GM21447 (cell line): ENCODE measurements at regions not wholly inside any gene's neighbourhood (a gene's known extent, or its start where the extent isn't known, plus 50 kb on each side); places are given as distances from the start of the nearest gene placed in this dataset.
A peak's percentile ranks its signal among the peaks of the same experiment; 100 is the strongest.

Experiments
- ATAC-seq: cut with Tn5 transposase; IDR thresholded peaks from one replicate; pipeline ENCODE4 v1.9.1; 2021; ENCODE audit not compliant: unreplicated experiment

DNA sequence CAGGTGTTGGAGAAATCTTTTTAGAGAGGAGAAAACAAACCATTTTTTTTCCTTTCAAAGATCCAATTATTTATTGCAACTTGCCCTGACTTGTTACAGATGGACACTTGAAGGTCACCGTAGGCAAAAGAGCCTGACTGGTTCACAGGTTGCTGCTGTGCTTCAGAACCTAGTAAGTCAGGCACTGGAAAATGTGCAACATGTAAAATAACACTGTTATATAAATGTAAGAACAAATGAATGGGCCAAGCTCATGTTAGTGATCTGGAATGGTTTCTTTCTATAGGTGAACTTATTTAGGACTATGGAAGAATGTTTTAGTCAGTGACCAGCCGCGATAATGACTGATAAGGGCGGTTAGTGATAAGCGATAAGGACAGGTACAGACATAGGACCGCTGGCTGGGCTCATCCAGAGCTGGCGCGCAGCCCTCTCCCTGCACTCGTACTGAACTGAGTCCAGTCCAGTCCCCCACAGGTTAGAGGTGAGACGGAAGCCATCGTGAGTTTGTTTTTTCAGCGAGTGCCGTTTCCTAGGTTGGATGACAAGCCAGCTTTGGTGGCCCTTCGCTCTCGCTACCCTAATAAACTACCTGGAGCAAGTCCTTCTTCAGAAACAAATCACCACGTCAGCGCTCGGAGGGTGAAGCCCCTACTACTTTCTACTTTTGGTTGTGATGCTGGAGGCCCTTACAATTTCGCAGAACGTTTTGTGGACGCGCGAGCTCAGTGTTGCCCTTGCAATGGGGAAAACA, 94.4 kb upstream of the PRDM1 start:
- peak; percentile 35 for ATAC-seq

DNA sequence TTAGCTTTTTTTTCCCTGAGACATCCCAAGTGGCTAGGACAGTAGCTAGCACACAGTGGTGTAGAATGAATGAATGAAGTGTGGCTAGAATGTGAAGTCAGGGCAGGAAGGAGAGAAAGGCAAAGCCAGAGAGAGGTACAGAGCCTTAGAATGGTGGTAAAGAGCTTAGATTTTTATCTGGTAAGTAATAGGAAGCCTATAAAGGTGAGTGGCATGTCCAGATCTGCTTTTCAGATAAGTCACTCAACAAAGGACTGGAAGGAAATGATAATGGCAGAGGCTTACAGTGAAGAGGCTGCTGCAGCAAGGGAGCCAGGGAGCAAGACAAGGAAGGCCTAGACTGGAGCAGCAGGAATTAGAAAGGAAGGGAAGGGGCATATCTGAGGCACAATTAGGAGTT, 96.0 kb upstream of the PRDM1 start:
- no peak for ATAC-seq

DNA sequence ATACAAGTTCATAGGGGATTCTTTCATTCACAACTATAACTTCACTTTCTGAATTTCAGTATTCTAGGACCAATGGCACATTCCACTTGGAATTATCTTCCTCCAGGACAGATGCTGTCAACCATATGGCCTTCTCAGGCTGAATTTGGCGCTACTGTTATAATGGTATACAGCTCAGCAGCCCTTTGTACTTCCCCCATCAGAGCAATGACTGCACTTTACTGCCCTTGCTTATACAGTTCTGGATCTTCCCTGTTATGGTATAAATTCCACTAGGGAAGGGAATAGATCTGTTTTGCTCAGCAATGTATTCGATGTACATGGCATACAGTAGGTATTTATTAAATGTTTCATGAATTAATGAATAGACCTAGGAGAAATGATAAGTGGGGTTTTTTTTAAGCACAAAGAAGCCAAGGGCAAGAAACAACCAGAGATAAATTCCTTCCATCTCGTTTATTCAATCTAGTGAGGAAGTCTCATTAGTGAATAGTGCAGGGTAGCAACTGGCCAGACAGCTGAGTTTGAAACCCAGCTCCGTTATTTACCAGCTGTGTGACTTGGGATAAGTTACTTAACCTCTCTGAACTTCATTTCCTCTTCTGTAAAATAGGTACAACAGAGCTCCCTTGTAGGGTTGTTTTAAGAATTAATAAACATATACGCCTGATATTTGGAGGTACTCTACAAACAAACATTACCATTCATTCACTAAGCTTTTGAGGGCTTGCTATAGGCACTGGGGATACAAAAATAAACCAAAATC, 97.1 kb upstream of the PRDM1 start:
- no peak for ATAC-seq

DNA sequence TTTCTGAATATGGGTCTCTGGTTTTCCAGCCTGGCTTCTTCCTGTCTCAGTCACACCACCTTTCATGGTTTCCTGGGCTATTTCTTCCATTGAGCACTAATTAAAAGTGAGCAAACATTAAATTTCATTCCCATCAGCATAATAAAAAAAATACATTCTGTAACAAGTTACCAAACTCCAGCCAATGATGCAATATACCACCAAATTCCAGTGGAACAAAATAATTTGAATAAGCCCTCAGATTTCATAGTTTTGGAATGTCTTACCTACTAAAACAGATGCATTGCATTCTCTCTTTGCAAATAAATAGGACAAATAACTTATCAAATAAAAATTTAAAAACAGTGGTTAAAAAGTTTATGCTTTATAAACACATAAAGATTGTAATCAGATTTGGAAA, 97.8 kb upstream of the PRDM1 start:
- ATAC-seq: no peak

DNA sequence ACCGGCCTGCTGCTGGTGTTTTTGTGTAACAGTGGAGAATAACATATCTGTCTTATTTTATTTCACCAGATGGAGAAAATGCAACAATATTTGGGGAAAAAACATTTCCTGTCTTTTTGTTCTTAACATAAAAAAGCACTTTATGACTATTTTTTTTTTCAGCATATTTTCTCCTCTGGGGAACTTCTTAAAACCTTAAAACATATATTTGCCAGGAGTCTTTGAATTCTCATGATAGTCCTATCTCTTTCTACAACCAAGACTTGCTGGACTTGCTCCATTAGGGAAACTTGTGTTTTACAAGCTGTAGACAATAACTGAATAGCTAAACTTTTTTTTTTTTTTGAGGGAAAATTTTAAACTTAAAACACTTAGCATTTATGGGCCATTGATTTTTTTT, 98.6 kb upstream of the PRDM1 start:
- ATAC-seq: no peak

DNA sequence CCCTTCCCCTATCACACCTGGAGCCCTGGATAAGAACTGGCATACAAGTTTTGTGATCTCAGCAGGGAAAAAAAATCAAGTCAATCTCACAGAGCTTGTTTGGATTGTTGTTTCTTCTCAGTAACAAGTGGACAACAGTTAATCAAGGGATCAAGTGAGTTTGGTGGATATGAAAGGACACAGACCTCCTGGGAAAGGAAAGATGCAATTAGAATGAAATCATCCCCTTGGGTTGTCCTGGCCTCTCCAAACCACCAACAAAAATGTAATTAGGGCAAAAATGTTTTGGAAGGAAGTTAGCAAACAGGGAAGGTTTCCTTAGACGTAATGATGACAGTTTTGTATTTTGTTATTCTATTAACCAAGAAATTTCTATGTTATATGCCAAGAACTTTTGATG, 99.1 kb upstream of the PRDM1 start:
- no peak for ATAC-seq

DNA sequence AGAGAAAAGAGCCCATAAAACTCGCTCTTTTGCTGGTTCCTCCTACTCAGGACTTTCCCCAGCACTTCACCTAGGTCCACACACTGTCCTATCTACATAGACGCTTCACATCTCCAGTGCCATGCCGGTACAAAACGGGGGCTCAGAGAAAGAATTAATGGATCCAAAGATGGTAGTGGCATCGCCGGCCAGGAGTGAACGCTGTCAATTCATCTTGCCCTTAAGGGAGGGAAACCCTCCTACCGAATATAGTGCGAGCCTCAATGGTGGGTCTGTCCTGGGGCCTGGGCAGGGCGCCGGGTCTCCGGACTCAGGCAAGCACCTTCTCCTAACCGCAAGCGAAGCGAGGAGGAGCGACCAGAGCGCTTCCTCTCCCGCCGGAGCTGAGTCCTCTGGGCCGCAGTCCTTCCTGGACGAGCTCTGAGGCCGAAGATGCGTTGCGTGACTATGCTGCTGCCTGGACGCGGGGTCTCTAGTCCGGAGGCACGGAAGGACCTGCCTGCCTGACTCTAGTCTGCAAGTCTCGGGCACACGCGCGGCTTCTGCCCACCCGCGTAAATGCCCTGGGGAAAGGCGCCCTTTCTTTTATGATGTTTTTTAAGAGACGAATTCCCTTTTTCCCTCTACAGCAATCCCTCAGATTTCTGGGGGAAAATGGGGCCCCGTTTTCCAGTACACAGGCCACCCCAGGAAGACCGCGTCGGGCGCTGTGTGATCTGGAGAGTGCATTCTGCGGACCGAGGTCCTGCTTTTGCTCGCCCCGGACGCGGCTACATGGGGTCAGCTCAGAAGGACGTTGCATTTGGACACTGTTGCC, 100.1 kb upstream of the PRDM1 start:
- ATAC-seq: no peak

DNA sequence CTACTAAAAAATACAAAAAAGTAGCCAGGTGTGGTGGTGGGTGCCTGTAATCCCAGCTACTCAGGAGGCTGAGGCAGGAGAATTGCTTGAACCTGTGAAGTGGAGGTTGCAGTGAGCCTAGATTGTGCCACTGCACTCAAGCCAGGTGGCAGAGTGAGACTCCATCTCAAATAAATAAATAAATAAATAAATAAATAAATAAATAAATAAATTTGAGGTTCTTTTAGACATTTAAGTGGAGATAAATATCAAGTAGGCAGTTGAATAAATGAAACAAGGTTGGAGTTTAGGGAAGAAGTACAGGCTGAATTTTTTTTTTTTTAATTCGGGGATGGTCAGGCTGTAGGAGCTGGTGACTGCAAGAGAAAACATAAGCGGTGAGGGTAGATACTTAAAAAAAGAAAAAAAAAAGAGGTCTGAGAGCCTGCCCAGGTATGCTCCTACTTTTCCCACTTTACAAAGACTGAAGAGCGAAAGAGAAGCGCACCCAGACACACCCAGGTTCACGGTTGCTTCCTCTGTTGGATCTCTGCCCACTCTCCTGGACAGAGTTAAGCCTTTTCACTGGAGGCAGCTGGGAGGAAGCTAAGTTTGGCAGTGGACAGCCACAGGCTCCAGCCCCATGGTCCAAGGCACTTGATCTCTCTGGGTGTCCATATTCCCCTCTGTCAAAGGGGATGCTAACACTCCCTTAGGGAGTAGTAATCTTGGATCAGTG, 100.9 kb upstream of the PRDM1 start:
- no peak for ATAC-seq

DNA sequence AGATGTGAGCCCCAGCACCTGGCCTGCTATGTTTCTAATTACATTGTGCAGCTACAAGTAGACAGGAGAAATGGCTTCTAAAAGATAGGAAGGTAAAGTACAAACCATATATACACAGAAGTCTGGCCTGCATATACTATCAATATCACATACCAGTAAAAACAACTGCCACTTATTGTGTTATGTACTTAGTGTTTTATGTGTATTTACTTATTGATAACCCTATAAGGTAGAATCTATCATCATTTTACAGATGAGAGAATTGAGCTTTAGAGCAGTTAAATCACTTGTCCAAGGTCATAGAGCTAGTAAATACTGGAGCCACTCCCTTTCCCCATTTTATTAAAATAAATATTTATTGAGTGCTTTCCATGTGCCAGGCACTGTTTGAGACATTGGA, 102.4 kb upstream of the PRDM1 start:
- ATAC-seq: no peak

DNA sequence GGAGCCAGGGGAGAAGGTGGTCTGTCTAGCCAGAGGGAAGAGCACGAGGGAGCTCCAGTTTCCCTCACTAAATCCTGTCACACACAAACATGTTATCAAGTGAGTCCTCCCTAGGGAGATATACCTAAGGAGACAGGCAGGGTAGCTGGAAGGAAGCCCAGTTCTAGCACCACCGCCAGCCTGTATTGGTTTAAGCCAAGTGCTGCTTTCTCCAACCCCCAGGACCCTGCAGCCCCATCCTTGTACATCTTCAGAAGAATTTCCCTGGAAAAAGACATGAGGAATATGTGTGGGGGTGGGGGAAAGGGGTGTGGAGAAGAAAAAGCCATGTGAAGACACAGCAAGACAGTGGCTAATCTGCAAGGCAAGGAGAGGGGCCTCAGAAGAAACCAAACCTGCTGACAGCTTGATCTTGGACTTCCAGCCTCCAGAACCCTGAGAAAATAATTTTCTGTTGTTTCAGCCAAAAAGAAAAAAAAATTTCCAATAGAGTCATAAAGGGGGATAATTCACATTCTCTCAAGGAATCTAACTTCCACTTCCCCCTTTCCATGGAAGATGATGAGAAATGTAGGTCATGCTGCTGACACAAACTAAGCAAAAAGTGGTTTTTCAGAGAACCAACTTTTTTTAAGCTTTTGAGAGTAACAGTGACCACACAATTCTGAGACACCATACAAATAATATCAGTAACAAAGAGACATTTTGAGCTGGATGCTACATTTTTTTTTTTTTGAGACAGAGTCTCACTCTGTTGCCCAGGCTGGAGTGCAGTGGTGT, 103.2 kb upstream of the PRDM1 start:
- ATAC-seq: no peak

DNA sequence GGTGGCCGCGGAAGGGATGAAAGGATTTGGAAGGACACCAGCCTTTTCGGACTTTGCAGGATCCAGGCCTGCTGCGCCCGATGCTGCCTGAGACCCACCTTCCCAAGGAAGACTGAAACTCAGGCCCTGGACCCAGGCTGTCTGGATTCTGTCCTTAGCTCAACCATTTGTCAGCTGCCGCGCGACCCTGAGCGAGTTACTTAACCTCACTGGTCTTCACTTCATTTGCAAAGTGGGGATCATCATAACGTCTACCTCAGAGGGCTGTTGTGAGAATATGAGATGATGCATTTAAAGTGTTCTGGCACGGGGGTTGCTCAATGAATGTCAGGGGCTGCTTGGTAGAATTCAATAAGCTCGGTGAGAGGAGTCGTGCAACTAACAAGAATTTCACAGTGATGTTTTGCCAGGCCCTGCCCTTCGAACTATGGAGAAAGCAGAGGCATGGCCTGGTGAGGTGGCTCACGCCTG, 104.2 kb upstream of the PRDM1 start:
- ATAC-seq: no peak

DNA sequence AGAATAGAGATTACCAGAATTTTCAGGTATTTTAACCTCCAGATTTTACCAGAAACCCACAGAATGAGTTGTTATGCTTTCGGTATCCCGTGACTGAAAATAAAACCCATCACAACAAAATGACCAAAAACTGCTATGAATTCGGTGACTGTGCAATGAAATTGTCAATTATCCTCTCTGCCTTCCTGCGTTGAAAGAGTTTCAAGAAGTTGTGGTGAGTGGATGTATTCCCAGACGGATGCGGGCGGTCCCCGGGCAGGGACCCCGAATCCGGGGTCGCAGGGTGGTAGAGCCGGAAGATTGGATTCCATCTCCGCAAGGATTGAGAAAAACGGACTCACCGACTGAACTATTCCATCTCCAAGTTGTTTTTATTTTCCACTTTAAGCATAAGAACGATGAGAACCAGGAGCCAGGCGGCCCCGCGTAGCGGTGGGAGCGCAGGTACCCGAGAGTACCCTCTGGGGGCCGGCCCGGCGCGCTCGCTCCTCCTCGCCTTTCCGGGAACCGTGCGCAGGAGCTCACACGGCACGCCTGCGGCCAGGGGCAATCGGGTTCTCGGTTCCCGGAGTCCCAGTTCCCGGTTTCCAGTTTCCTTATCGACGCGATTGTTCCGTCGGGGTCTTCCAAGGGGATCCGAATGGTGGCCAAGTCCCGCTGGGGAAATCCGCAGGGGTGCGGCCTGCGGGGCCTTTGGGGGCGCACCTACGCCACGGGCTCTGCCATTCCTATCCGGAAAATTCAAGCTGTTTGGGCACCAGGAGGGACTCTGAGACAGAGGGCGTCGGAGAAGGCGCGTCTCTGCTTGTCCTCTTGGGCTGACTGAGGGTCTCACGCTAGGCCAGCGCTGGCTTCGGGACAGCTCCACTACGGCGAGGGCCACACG, 104.9 kb upstream of the PRDM1 start:
- ATAC-seq: no peak

DNA sequence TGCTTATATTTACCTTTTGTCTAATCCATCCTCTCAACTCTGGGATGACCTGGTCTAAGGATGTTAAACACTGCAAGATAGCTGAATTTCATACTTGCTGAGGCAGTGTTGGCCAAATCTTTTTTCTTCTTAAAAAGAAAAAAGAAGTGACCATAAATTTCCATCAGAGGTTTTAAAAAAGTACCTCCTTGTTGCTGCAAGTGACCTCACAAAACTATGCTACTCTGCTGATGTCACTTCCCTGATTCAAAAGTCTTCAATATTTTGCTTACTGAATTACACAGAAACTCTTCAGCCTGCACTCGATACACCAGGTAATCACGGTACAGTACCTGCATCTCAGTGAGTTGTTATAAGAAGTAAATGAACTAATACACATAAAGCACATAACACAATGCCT, 107.2 kb upstream of the PRDM1 start:
- no peak for ATAC-seq

DNA sequence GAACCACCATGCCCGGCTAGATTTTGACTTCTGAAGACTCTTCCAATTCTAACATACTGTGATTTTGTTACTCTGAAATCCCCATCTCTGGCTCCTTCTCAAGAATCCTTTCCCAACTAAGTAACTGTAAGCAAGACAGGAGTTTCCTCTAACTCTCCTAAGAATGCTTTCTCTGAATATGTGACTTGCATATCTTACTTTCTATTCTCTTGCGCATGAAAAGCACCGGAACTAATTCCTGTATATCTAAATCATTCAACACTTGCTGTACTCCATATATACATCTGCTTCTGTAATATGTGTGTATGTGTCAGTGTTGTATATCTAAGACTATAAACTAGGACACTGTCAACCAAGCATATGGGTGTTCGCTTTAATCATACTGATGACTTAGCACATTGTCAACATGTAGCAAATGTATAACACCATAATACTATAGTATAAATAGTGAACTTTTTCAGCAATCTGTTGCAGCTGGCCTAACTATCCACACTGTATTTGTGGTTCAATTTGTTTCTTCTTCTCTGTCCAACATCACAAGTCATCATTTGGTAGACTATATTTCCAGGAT, 108.1 kb upstream of the PRDM1 start:
- ATAC-seq: no peak

DNA sequence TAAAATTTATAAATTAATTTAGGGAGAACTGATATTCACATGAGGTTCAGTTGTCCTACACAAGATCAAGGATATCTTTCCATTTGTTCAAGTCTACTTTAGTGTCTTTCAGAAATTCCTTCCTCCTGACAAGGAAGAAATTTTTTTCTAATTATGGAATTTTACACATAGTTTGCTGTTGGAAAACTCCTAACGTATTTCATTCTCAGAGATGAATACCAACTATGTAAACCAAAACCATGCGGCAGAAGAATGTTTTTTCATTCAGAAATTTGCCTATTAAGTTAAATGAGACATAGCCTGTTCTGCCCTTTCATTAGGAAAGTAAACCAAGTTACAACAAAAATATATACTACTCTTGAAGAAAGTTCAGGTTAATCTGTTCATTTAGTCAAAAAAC, 111.2 kb upstream of the PRDM1 start:
- no peak for ATAC-seq

DNA sequence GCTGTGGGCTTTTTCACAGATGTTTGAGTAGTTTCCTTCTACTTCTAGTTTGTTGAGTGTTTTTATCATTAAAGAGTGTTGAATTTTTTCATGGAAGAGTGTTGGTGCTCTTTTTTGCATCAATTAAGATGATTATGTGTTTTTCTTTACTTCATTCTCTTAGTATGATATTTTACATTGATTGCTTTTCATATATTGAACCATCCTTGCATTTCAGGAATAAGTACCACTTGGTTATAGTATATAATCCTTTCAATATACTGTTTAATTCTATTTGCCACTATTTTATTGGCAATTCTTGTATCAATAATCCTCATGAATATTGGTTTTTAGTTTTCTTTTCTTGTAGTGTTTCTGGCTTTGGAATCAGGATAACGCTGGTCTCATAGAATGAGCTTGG, 113.7 kb upstream of the PRDM1 start:
- ATAC-seq: no peak

DNA sequence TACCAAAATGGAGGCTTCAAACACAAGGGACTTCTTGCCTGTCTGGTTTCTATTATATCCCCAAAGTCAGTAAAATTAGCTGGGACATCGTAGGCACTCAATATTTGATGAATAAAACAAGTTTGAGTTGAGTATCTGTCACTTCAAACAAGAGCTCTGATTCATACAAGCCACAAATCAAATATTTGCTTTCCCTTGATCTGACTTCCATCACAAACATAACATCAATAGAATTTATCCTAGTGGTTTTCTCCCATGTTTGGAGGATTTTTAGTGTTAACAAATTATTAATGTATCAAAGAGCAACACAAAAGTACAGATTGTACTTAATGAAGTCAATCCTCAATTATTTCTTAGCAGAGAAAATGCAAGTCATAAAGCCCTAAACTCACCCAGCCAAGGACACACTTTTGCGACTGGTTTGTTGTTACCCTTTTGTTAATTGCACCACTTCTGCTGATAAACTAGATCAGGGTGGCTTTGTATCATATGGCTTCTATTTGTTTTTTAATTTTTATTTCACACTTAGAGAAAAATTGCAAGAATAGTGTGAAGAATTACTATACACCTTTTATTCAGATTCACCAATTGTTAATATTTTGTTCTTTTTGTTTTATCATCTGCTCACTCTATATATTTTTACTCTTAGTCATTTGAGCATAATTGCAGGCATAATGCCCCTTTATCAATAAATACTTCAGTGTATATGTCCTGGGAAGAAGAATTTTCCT, 117.4 kb upstream of the PRDM1 start:
- ATAC-seq: no peak

DNA sequence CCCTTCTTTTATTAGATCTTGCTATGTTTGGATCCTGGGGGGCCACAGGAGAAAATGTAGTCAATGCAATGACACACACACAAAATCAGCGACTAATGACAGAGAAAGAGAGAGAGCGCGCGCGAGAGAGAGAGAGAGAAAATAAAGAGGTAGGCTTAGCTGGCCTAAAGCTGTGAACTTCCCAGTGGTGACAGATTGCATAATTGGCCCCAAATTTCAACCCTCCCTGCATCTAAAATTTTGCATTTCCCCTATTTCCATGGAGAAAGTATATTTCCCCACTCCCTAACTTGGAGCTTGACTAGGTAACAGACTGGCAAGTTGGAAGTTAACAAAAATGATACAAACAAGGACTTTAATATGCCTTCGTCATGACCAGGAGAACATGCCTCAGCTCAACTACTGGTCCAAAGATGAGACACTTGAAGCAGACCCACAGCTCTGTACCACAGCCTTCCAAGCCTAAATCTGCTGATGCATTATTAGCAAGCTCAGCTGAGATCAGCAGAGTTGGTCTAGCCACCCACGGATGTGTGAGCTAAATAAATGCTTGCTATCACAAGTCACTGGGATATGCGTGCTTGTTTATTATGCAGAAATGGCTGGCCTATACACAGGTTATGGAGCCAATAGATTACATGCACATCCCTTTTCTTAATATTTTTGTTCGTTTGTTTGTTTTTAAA, 118.1 kb upstream of the PRDM1 start:
- ATAC-seq: no peak
